Upper lobe of left lung (tissue), 6 donors: ENCODE measurements at regions not wholly inside any gene's neighbourhood (a gene's known extent, or its start where the extent isn't known, plus 50 kb on each side); places are given as distances from the start of the nearest gene placed in this dataset.

Experiments used
- ATAC-seq, 2 donors: fragments of 200-7000 bp; cut with Tn5 transposase; one replicate each; pipeline ENCODE4 v1.9.1; 2022; ENCODE audit warnings: mild to moderate bottlenecking in 2 of 2, moderate library complexity in 2 of 2; ENCODE audit not compliant: low FRiP score in 2 of 2
- DNase-seq, 2 donors: peaks; one replicate each; pipeline ENCODE4 v3.0.0-alpha.2; 2019 to 2020
- H3K27ac ChIP-seq, 4 donors: fragments of 200-600 bp; sonication (generic); one replicate each; pipeline ENCODE4 v1.5.1; 2016 to 2019
- H3K27me3 ChIP-seq, 4 donors: fragments of 200-600 bp; sonication (generic); one replicate each; pipeline ENCODE4 v1.5.1; 2017 to 2019
- H3K36me3 ChIP-seq, 4 donors: fragments of 200-600 bp; sonication (generic); one replicate each; pipeline ENCODE4 v1.5.1; 2016 to 2019
- H3K4me1 ChIP-seq, 4 donors: fragments of 200-600 bp; sonication (generic); one replicate each; pipeline ENCODE4 v1.5.1; 2018 to 2019
- H3K4me3 ChIP-seq, 4 donors: fragments of 200-600 bp; sonication (generic); one replicate each; pipeline ENCODE4 v1.5.1; 2017 to 2019; ENCODE audit warnings: mild to moderate bottlenecking in 2 of 4, moderate library complexity in 1 of 4
- H3K9me3 ChIP-seq, 4 donors: fragments of 200-600 bp; sonication (generic); one replicate each; pipeline ENCODE4 v1.5.1; 2018 to 2019
- CTCF ChIP-seq, 6 experiments: fragments of 450-650 bp in 4 of 6; fragments of 200-600 bp in 2 of 6; sonication (generic) in 2 of 6; IDR thresholded peaks; one replicate each; pipeline ENCODE4 v1.5.1; 2016 to 2019; ENCODE audit warnings: antibody characterized with exemption in 6 of 6
- EP300 ChIP-seq, 4 donors: sonication (generic); formaldehyde crosslinking; IDR thresholded peaks; one replicate each; pipeline ENCODE4 v1.5.1; 2017; ENCODE audit warnings: antibody characterized with exemption in 4 of 4, control low read depth in 2 of 4
- POLR2A ChIP-seq, 4 donors: fragments of 450-650 bp; IDR thresholded peaks; one replicate each; pipeline ENCODE4 v1.5.1; 2016 to 2017; ENCODE audit warnings: antibody characterized with exemption in 4 of 4, mild to moderate bottlenecking in 2 of 4
- POLR2AphosphoS5 ChIP-seq, 2 donors: sonication (generic); formaldehyde crosslinking; IDR thresholded peaks; one replicate each; pipeline ENCODE4 v1.5.1; 2017; ENCODE audit warnings: antibody characterized with exemption in 2 of 2
- WGBS, 2 donors: methylation state at CpG; one replicate each; pipeline ENCODE4 v1.1.5; 2017 to 2018; 5-methylcytosine and 5-hydroxymethylcytosine counted together
- donor health status: DM: no; HTN: no; CAD: no; lungs with moderate emphysema.
- donor health status: DM: no; HTN: yes; CAD: no; lungs with severe emphysema.

- no peak for ATAC-seq
- no peak for DNase-seq
- Histone ChIP-seq H3K4me1 (peaks cover 8 to 21% (median 14%) of the 10 kb centered on the region in 4 donors), H3K36me3 (no peaks in the 10 kb centered on the region), H3K9me3 (no peaks in the 10 kb centered on the region), H3K27ac (peak overlapping the region; percentile 51 to 86 (median 60)), H3K27me3 (no peaks in the 10 kb centered on the region), H3K4me3 (no peak overlapping the region)
- TF ChIP-seq EP300 (IDR thresholded peaks at IDR 0.05) (no peak), POLR2A (IDR thresholded peaks at IDR 0.05) (no peak), CTCF (IDR thresholded peaks at IDR 0.05) (no peak), POLR2AphosphoS5 (IDR thresholded peaks at IDR 0.05) (no peak)
- WGBS, 2 donors: 64 to 82% methylated on average over 4 of the region's 4 CpGs
Measured at GRCh38 chr7:45240926-45241325, 83.3 kb downstream of the RAMP3 start.

- no peak for DNase-seq
- Histone ChIP-seq H3K4me1 (peaks cover 8 to 21% (median 15%) of the 10 kb centered on the region in 4 donors), H3K27ac (peak overlapping the region; percentile 51 to 86 (median 60)), H3K27me3 (no peaks in the 10 kb centered on the region), H3K9me3 (no peaks in the 10 kb centered on the region), H3K36me3 (no peaks in the 10 kb centered on the region), H3K4me3 (no peak overlapping the region)
- 64 to 75% methylated on average over 11 of the region's 11 CpGs for WGBS, 2 donors
- ATAC-seq: no peak
- TF ChIP-seq CTCF (IDR thresholded peaks at IDR 0.05) (no peak), POLR2AphosphoS5 (IDR thresholded peaks at IDR 0.05) (no peak), EP300 (IDR thresholded peaks at IDR 0.05) (no peak), POLR2A (IDR thresholded peaks at IDR 0.05) (no peak)
Measured at GRCh38 chr7:45241339-45242109, 83.9 kb downstream of the RAMP3 start.

GRCh38 chr7:45242261-45242660, 84.7 kb downstream of the RAMP3 start:
- Histone ChIP-seq H3K27ac (peak overlapping the region in 3 of 4 donors; percentile 57 to 86 (median 62)), H3K4me1 (peaks cover 8 to 21% (median 15%) of the 10 kb centered on the region in 4 donors), H3K4me3 (no peak overlapping the region), H3K9me3 (no peaks in the 10 kb centered on the region), H3K36me3 (no peaks in the 10 kb centered on the region), H3K27me3 (no peaks in the 10 kb centered on the region)
- no peak for DNase-seq
- ATAC-seq: no peak
- TF ChIP-seq POLR2AphosphoS5 (IDR thresholded peaks at IDR 0.05) (no peak), EP300 (IDR thresholded peaks at IDR 0.05) (no peak), POLR2A (IDR thresholded peaks at IDR 0.05) (no peak), CTCF (IDR thresholded peaks at IDR 0.05) (no peak)
- WGBS, 2 donors: 83 to 95% methylated on average over 4 of the region's 4 CpGs

GRCh38 chr7:45242698-45243097, 85.1 kb downstream of the RAMP3 start:
- H3K4me1 ChIP-seq: peaks cover 8 to 21% (median 15%) of the 10 kb centered on the region in 4 donors
- DNase-seq: no peak
- 72 to 93% methylated on average over 3 of the region's 3 CpGs for whole genome bisulfite sequencing, 2 donors
- TF ChIP-seq CTCF (IDR thresholded peaks at IDR 0.05): no peak
- TF ChIP-seq POLR2AphosphoS5 (IDR thresholded peaks at IDR 0.05): no peak
- no peak for TF ChIP-seq POLR2A (IDR thresholded peaks at IDR 0.05)
- TF ChIP-seq EP300 (IDR thresholded peaks at IDR 0.05): no peak
- H3K27ac ChIP-seq: peak overlapping the region in 2 of 4 donors; percentile 57 to 86
- peak in 1 of 2 donors; percentile 12 for ATAC-seq
- H3K36me3 ChIP-seq: no peaks in the 10 kb centered on the region
- no peaks in the 10 kb centered on the region for H3K9me3 ChIP-seq
- H3K27me3 ChIP-seq: no peaks in the 10 kb centered on the region
- no peak overlapping the region for H3K4me3 ChIP-seq

GRCh38 chr7:45244981-45245380, 87.4 kb downstream of the RAMP3 start:
- TF ChIP-seq EP300 (IDR thresholded peaks at IDR 0.05): no peak
- TF ChIP-seq POLR2AphosphoS5 (IDR thresholded peaks at IDR 0.05): no peak
- TF ChIP-seq CTCF (IDR thresholded peaks at IDR 0.05): no peak
- no peak for TF ChIP-seq POLR2A (IDR thresholded peaks at IDR 0.05)
- peaks cover 6 to 15% (median 11%) of the 10 kb centered on the region in 4 donors for H3K4me1 ChIP-seq
- H3K9me3 ChIP-seq: no peaks in the 10 kb centered on the region
- no peaks in the 10 kb centered on the region for H3K27me3 ChIP-seq
- H3K36me3 ChIP-seq: no peaks in the 10 kb centered on the region
- H3K4me3 ChIP-seq: no peak overlapping the region
- ATAC-seq (no peak), DNase-seq (no peak)
- 57 to 76% methylated on average over 2 of the region's 2 CpGs for WGBS, 2 donors
- peak overlapping the region in 2 of 4 donors; percentile 30 to 35 for H3K27ac ChIP-seq
